HG02973 (cell line): ENCODE measurements at regions not wholly inside any gene's neighbourhood (a gene's known extent, or its start where the extent isn't known, plus 50 kb on each side); places are given as distances from the start of the nearest gene placed in this dataset.

Experiments used
- ATAC-seq: cut with Tn5 transposase; IDR thresholded peaks from one replicate; pipeline ENCODE4 v1.9.1; 2021; ENCODE audit warnings: moderate library complexity; ENCODE audit not compliant: unreplicated experiment

- ATAC-seq, result no peak
Measured at GRCh38 chr2:221104361-221104811, 467.7 kb downstream of the EPHA4 start.

- no peak for ATAC-seq
Measured at GRCh38 chr2:221106241-221106640, 465.9 kb downstream of the EPHA4 start.

DNA sequence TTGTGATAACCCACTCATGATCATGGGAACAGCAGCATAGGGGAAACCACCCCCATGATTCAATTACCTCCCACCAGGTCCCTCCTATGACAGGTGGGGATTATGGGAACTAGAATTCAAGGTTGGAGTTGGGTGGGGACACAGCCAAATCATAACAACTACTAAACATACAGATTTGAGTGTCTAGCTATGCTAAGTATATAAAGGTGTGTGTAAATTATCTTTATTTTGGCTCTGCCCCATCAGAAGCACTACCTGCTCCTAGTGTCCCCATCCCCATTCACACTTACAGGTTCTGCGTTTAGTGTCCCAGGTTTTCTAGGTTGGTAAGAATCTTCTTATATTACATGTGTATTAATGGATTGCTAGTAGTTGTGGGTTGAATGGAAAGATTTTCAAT lies 464.7 kb downstream of the EPHA4 start:
- no peak for ATAC-seq

GRCh38 chr2:221109552-221109951 lies 462.6 kb downstream of the EPHA4 start:
- peak; percentile 76 for ATAC-seq

- ATAC-seq, result no peak
Measured at GRCh38 chr2:221111739-221112138, 460.4 kb downstream of the EPHA4 start.

- no peak for ATAC-seq
Measured at GRCh38 chr2:221112744-221113143, 459.4 kb downstream of the EPHA4 start.

GRCh38 chr2:221115944-221116343 lies 456.2 kb downstream of the EPHA4 start:
- ATAC-seq, result no peak

- ATAC-seq, result peak; percentile 97
Measured at GRCh38 chr2:221120643-221121042, 451.5 kb downstream of the EPHA4 start.

GRCh38 chr2:221123396-221123795 lies 448.7 kb downstream of the EPHA4 start:
- no peak for ATAC-seq

DNA sequence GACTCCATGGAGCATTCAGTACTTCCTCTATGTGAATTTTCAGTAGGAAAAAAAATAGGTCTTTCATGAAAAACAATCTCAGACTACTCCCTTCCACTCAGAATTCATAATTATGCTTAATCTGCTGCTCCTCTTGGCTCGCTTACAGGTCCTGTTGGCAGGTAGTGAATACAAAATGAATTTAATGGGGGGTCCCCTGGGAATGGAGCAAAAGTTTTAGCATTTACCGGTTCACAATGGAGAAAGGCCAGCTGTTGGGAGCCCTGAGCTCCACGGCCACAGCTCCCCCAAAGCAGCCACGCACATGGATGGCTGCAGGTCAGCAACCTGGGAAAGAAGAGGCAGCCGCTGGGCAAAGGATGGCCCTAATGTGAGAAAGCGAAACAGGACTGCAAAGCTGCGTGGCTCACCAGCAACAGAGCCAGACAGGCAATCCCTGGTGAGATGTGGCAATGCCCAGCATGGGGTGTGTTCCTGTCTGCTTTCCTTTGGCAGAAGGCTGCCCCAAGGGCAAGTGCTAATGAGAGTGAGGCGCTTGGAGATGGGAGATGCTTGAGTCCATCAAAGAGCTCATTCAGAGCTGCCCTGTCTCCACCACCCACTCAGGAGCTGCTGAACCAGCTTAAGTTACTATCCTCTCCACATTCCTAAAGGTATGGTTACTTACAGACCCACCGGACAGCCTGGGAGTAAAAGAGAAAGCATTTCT lies 447.4 kb downstream of the EPHA4 start:
- ATAC-seq, result no peak

DNA sequence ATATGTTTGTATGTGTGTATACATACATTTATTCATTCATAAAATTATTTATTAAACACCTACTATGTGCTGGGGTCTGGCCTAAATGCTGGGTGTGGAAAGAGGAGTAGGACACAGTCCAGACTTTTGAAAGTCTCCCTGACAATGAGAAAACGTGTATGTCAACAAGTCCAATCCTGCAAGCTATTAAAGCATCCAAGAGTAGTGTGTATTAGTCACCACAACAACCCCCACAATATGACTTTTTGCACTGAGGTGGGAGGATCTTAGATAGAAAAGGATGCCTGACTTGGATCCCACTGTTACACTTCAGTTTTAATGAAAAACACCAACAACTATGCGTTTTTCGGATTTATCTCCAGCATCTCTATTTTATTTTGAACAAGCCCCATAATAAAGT lies 446.4 kb downstream of the EPHA4 start:
- ATAC-seq, result no peak

GRCh38 chr2:221129657-221130056 lies 442.4 kb downstream of the EPHA4 start:
- ATAC-seq, result no peak

DNA sequence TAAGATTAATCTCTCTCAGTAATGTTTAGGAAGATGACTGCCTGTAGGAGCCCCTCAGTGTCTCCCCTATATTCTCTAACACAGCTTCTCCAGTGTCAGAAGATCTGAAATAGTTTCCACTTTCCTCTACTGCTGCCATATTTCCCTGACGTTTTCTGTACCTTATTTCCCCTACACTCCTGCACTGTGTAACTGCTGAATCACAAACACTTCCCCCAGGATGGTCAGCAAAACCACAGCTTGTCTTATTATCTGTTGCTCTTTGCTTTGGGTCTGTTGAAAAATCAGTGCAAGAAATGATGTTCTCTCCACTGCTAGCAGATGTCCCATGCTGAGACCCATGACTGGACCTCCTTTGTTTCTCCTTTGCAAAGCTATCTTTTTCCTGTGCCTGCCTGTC lies 441.7 kb downstream of the EPHA4 start:
- no peak for ATAC-seq

- ATAC-seq, result no peak
Measured at GRCh38 chr2:221133941-221134340, 438.2 kb downstream of the EPHA4 start.

DNA sequence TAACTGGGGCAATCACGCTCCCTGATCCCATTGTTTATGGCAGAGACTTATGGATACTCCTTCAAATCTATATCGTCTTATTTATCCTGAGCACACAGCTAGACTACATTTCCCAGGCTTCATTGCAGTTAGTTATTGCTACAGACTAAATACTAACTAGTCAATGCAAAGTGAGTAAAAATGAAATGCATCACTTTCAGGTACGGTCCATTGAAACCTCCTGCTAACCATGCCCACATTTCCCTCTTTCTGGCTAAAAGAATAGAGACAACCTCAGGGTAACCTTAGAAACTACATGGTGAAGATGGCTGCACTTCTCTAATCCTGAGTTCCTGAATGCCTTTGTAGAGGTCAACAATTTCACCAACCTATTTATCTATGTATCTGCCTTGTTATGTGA lies 437.4 kb downstream of the EPHA4 start:
- peak; percentile 40 for ATAC-seq

DNA sequence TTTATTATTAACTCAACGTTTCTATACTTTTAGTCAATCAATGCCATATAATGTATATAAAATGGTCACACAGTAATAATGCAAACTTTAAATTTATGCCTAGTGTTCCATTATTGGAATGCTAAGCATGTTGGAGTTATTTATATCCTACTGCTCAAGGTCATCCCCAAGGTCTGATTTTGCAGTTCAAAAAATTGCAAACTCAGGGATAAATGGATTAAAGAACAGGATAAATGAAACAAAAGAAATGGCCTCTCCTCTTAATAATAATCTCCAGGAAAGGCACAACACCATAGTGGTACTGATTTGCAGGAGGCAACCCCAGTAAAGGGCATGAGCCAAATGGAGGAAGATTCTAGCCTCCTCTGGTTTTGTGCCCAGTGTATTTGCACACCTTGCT lies 436.4 kb downstream of the EPHA4 start:
- ATAC-seq, result no peak

- ATAC-seq, result peak; percentile 42
Measured at GRCh38 chr2:221137385-221137784, 434.7 kb downstream of the EPHA4 start.

DNA sequence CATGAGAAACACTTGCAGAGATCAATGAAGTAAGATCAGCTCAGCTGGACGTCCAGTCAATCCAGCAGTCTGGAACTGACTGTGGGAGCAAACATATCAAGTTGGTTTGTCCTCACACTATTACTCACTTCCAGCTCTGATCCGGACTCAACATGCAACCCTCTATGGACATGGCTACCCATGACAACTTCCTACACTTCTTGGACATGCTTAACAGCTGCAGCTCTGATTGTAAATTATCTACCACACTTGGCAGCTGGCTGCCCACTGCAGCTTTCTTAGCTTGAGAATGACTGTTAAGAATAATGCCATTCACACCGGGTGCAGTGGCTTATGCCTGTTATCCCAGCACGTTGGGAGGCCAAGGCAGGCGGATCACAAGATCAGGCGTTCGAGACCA lies 429.8 kb downstream of the EPHA4 start:
- ATAC-seq, result no peak

DNA sequence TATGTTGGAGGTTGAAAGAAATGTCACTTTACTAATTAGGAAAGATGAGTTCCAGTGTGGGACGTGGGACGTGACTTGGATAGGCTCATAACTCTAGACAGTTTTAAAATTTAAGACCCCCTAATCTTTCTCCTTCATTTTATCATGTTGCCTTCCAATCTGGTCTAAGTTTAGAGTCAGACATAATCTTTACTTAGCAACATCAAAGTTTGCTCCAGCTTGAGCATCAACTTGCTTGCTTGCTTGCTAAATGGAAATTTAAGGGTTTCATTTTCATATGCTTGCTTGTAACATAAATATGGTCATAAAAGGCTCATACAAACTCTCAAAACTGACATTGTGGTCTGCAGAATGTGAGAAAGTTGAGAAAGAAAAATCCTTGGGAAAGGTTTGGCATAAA lies 428.9 kb downstream of the EPHA4 start:
- ATAC-seq, result no peak

GRCh38 chr2:221144909-221145308 lies 427.2 kb downstream of the EPHA4 start:
- no peak for ATAC-seq

DNA sequence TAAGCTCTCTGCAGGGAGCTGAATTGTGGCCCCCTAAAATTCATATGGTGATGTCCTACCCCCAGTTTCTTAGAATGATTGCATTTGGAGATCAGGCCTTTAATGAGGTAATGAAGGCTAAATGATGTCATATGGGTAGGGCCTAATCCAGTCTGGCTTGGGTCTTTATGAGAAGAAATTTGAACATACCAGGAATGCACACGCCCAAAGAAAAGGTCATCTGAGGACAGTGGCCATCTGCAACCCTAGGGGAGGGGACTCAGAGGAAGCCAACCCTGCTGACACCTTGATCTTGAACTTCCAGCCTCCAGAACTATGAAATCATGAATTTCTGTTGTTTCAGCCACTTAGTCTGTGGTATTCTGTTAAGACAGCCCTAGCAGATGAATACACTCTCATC lies 426.7 kb downstream of the EPHA4 start:
- ATAC-seq, result no peak

GRCh38 chr2:221153226-221153625 lies 418.9 kb downstream of the EPHA4 start:
- no peak for ATAC-seq

- ATAC-seq, result no peak
Measured at GRCh38 chr2:221154176-221154575, 417.9 kb downstream of the EPHA4 start.
